HG03354 (cell line): ENCODE measurements at regions not wholly inside any gene's neighbourhood (a gene's known extent, or its start where the extent isn't known, plus 50 kb on each side); places are given as distances from the start of the nearest gene placed in this dataset.

Experiments used
- ATAC-seq: cut with Tn5 transposase; IDR thresholded peaks from one replicate; pipeline ENCODE4 v1.9.1; 2021; ENCODE audit warnings: mild to moderate bottlenecking; ENCODE audit not compliant: unreplicated experiment, poor library complexity, severe bottlenecking

- ATAC-seq: no peak
Measured at GRCh38 chr2:175518206-175518605, 336.7 kb upstream of the ATP5MC3 start.

GRCh38 chr2:175516555-175516954, 335.0 kb upstream of the ATP5MC3 start:
- ATAC-seq: no peak

GRCh38 chr2:175500255-175500654, 318.7 kb upstream of the ATP5MC3 start:
- no peak for ATAC-seq

- ATAC-seq: no peak
Measured at GRCh38 chr2:175490360-175490791, 308.9 kb upstream of the ATP5MC3 start.

GRCh38 chr2:175478096-175478768, 296.7 kb upstream of the ATP5MC3 start:
- ATAC-seq: no peak

- no peak for ATAC-seq
Measured at GRCh38 chr2:175476948-175477347, 295.4 kb upstream of the ATP5MC3 start.

GRCh38 chr2:175476374-175476773, 294.9 kb upstream of the ATP5MC3 start:
- no peak for ATAC-seq

- no peak for ATAC-seq
Measured at GRCh38 chr2:175475130-175475529, 293.6 kb upstream of the ATP5MC3 start.

- no peak for ATAC-seq
Measured at GRCh38 chr2:175468431-175469098, 287.1 kb upstream of the ATP5MC3 start.

GRCh38 chr2:175465101-175465500, 283.6 kb upstream of the ATP5MC3 start:
- no peak for ATAC-seq

- no peak for ATAC-seq
Measured at GRCh38 chr2:175464311-175464670, 282.8 kb upstream of the ATP5MC3 start.

GRCh38 chr2:175463589-175464310, 282.2 kb upstream of the ATP5MC3 start:
- no peak for ATAC-seq

GRCh38 chr2:175463169-175463568, 281.7 kb upstream of the ATP5MC3 start:
- ATAC-seq: no peak

GRCh38 chr2:175462246-175462645, 280.7 kb upstream of the ATP5MC3 start:
- no peak for ATAC-seq

- no peak for ATAC-seq
Measured at GRCh38 chr2:175461839-175462238, 280.3 kb upstream of the ATP5MC3 start.

- no peak for ATAC-seq
Measured at GRCh38 chr2:175457895-175458448, 276.5 kb upstream of the ATP5MC3 start.

GRCh38 chr2:175454953-175455389, 273.5 kb upstream of the ATP5MC3 start:
- ATAC-seq: no peak

- ATAC-seq: no peak
Measured at GRCh38 chr2:175450029-175450760, 268.7 kb upstream of the ATP5MC3 start.

- no peak for ATAC-seq
Measured at GRCh38 chr2:175449616-175450015, 268.1 kb upstream of the ATP5MC3 start.

- no peak for ATAC-seq
Measured at GRCh38 chr2:175446201-175446600, 264.7 kb upstream of the ATP5MC3 start.
